ENCODE measurements at regions not wholly inside any gene's neighbourhood (a gene's known extent, or its start where the extent isn't known, plus 50 kb on each side); places are given as distances from the start of the nearest gene placed in this dataset.

DNA sequence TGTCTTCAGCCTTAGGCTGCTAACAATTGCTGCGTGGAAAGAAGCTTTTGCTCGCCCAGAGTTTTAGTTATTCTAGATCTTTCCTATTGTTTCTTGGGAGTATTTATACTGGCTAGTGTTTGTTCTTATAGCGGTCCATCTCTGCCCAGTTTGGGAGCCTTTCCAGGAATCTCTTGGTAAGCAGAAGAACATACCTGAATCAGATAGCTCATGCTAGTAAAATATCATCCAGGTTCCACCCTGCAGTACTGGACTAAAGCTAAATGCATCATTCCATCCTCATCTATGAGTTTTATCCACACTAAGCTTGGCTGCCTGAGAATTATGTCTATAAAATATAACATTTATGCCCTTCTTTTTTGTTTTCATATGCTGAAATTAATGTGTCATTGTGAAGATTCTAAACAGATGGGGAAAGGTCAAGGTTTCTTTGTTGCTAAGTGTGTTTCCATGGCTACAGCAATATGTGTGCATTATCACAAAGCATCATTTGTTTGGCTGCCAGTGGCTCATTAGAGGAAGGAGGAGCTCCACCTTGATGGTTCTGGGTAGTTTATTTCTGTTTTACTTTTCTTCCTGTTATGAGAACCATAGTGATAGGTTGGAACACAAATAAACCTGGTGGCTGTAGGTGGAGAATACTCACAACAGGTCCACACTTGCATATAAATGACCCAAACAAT lies 182.8 kb downstream of the PIK3C3 start:
- TF ChIP-seq, protein P1, sequence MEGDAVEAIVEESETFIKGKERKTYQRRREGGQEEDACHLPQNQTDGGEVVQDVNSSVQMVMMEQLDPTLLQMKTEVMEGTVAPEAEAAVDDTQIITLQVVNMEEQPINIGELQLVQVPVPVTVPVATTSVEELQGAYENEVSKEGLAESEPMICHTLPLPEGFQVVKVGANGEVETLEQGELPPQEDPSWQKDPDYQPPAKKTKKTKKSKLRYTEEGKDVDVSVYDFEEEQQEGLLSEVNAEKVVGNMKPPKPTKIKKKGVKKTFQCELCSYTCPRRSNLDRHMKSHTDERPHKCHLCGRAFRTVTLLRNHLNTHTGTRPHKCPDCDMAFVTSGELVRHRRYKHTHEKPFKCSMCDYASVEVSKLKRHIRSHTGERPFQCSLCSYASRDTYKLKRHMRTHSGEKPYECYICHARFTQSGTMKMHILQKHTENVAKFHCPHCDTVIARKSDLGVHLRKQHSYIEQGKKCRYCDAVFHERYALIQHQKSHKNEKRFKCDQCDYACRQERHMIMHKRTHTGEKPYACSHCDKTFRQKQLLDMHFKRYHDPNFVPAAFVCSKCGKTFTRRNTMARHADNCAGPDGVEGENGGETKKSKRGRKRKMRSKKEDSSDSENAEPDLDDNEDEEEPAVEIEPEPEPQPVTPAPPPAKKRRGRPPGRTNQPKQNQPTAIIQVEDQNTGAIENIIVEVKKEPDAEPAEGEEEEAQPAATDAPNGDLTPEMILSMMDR (IDR thresholded peaks at IDR 0.05) = no peak
- TF ChIP-seq POLR2A (IDR thresholded peaks at IDR 0.05) (no peak), EP300 (IDR thresholded peaks at IDR 0.05) (no peak)
